NCI-H1417 treated with DMSO at 0.1 percent for 48 hours (cell line): ENCODE measurements at regions not wholly inside any gene's neighbourhood (a gene's known extent, or its start where the extent isn't known, plus 50 kb on each side); places are given as distances from the start of the nearest gene placed in this dataset.

Experiments used
- DNase-seq: peaks from one replicate; lab custom pipeline; 2025; lab: John Stamatoyannopoulos, UW

GRCh38 chr10:81792729-81793128, 82.3 kb upstream of the NRG3 start:
- DNase-seq: no peak

GRCh38 chr10:81806842-81807241, 68.2 kb upstream of the NRG3 start:
- no peak for DNase-seq

- no peak for DNase-seq
Measured at GRCh38 chr10:81814842-81815241, 60.2 kb upstream of the NRG3 start.

- no peak for DNase-seq
Measured at GRCh38 chr10:81817596-81818170, 57.3 kb upstream of the NRG3 start.

- no peak for DNase-seq
Measured at GRCh38 chr10:81820418-81820817, 54.6 kb upstream of the NRG3 start.
